NCI-H345 treated with DMSO at 0.1 percent for 48 hours (cell line): ENCODE measurements at regions not wholly inside any gene's neighbourhood (a gene's known extent, or its start where the extent isn't known, plus 50 kb on each side); places are given as distances from the start of the nearest gene placed in this dataset.
"Not testable (repeated sequence)": the region's sequence is repeated elsewhere in the genome, so short reads cannot be mapped to it uniquely, and the experiment has no call there.

ENCODE experiments used
- DNase-seq: peaks from one replicate; lab custom pipeline; 2025; ENCODE audit not compliant: unreplicated experiment; lab: John Stamatoyannopoulos, UW

DNA sequence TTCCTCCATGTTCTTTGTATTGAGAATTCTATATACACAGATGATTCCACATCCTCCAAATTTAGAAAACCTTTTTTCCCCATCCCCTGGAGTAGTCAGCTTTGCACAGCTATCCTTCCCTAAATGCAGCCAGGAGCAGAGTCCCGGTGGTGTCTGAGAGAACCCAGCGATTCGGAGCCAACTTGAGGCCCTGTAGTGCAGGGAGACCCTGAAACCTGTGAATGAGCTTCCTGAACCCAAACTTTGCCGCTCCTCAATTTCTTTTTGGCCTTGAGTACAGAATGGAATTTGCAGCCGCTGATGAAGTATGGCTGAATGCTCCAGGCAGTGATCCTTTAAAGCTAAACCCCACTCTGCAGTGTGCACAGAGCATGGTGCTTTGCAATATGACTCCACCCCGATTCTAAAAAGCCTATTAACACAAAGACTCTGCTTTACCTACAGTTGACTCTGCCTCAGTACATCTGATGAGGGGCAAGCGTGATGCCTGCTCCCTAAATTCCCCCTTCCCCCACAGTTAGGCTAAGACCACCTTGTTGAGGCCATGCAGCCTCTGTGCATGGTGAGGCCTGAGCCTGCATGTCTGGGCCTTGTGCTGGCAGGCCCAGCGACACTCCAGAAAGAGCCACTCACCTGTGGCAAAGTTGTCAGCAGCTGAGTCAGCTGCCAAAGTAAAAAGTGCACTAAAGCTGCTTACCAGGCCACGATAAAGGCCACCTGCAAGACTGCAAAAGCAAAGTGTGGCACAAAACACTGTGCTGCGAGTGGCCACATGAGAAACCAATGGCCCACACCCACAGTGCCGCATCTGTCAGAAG lies 82.1 kb downstream of the PLEKHG1 start:
- no peak for DNase-seq

DNA sequence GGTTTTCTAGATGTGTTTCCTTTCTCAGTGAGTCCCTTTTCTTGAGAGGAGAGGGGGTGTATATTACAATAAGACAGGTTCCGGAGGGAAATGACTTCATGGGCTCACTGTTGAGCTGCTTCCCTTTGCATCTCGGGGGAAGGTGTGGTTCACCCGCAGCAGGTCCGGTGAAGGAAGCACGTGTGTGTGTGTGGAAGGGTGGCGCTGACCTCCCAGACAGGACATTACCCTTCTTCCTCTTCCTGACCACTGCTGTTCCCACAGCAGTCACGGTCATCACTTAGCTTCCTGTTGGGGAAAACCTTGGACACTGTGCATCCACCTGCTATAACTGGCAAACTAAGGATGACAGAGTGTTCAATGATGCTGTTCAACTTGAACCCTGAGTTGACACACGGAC lies 83.6 kb downstream of the PLEKHG1 start:
- no peak for DNase-seq

DNA sequence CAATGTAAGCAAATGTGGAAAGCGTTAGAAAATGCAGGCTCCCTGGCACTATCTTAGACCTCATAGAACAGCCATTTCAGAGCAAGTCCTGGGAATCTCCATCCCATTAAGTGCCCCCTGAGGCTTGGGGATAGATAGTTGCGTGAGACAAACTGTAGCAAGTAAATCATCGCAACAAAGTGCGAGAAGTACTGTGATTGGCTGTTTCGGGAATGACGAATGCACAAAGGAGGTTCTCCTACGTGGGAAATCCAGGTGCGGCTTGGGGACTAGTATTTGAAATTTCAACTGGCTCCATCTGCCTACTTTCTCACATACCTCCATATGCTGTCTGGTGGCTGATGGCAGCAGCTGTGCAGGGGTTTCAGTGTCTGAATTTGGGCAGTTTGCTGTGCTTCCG lies 84.5 kb downstream of the PLEKHG1 start:
- DNase-seq = no peak

DNA sequence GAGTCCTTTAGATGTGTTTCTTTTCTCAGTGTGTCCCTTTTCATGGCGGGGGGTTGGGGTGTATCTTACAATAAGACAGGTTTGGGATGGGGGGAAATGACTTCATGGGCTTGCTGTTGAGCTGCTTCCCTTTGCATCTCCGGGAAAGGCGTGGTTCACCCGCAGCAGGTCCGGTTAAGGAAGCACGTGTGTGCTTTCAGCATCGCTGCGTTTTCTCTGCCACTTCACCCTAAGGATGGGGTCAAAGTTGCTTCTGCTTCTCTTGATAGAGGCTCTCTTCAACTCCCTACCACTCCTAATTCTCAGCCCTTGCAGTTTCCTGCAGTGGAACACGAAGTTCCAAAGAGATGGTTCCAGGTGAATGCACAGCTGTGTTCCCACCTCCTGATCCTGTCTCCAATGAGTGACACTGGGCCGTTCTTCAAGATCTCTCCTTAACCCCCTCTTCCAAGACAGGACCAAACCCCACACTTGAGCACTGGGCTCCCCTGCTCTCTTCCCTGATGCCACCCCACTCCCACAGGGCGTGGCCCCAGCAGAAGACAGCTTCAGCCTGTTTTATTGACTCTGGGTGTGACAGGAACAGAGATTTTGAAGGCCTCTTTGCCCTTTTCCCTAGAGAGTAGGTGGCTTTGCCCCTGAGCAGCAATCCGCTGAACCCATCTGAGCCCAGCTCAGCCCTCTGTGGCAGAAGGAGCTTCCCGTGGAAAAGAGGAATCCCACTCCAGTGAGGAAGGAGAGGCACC lies 85.2 kb downstream of the PLEKHG1 start:
- DNase-seq = no peak

DNA sequence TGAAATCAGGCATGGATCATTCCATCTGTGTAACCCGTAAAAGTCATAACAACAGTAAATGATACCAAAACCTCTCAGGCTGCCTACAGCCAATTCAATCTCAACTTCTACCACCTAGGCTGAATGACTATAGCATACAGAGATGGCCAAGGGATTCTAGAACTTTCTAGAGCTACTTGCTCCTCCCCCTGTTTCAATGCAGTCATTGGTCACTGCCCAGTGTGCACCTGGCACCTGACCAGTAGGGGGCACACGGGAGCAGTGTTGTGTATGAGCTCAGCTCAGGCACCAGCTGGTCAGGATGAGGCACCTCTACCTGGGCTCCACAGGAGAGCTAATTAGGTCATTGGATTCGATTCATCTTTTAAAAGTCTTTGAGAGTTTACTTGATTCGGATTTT lies 86.2 kb downstream of the PLEKHG1 start:
- DNase-seq = no peak

DNA sequence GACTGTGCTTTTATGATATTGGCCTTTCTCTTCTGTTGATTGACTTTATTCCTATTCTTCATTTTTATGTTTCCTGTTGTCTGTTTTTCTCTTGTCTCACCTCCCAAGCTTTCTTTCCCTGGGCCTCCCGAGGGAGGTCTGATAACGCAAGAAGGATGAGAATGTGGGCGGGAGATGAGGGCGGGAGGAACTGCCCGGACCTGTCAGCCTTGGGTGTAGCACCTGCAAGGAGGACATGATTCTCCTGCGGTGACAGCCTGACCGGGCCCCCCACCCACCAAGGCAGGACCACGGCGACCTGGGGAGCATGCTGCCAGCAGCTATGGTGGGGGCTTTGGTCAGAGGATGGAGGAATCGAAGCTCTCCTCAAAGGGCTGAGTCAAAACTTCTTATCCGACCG lies 86.9 kb downstream of the PLEKHG1 start:
- no peak for DNase-seq

DNA sequence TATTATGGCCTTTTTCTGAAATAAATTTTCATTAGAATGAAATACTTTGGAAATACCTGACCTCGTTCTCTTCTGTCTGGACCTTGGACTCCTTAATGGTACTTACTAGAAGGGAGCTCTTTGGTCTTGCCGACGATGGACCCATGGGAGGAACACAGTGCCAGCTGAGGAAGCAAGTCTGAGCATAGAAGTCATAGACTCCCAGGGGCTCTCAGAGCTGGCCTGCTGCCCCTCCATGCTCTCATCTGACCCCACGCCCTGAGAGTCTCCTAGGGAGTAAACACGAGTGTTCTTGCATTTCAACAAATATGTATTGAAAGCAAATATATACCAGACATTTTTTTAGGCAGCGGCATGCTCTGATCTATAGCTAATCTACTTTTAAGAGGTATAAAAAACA lies 87.8 kb downstream of the PLEKHG1 start:
- DNase-seq = no peak

DNA sequence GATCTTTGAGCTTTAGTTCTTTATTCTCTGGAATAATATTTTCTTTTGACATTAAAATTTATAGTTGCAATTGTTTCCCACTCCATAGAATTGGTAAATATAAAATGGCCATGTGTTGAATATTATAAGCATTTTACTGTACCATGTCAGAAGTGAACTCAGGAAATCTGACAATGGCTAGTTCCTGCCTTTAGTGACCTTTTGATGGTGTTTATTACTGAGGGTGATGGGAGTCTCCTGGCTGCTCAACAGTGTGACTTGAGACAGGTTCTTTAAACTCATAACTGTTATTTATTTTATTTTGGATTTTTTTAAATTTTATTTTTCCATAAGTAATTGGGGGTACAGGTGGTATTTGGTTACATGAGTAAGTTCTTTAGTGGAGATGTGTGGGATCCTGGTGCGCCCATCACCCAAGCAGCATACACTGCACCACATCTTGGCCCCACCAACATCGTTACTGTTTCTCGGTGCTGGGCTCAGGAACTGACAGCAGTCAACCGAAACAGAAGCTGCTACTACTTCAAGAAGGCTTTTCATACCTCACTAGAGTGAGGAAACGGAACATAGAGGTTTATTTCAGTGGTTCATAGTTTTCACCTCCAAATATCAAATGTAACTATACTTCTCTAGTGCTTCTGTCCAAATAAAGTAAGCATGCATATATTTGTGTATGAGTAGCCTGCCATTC lies 90.4 kb downstream of the PLEKHG1 start:
- no peak for DNase-seq

DNA sequence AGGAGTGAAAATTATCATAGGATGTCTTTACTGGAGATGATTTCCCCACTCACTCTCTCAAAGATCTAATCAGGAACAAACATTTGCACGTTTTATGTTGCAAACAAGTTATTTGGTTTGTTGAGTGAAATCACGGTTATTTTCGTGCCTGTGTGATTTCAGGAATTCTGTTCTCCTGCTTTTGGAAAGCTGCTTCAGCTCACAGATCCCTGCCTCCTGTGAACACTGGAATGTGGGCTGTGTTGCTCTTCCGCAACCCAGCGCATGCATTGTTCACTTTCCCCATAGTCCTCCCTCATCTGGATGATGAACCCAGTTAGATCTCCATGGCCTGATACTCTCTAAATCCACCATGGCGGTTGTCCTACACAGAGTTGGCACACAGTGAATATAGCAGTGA lies 91.0 kb downstream of the PLEKHG1 start:
- no peak for DNase-seq

DNA sequence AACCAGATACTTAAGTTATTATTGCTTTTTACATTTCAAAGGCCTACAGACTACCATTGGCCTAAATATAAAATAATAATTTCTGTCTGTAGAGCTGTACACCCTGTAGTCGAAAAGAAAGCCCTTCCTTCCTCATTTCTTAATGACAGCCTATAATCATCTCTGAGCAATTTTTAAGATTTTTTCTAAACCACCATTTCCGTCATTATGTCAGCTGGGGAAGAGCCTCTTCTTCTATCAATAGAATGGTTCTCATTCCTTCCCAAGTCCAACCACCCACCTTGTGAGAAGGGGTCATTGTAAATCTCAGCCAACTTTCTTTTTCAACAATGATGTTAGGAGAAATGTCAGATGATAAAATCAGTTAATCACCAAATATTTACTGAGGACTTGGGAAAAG lies 91.8 kb downstream of the PLEKHG1 start:
- DNase-seq = no peak

DNA sequence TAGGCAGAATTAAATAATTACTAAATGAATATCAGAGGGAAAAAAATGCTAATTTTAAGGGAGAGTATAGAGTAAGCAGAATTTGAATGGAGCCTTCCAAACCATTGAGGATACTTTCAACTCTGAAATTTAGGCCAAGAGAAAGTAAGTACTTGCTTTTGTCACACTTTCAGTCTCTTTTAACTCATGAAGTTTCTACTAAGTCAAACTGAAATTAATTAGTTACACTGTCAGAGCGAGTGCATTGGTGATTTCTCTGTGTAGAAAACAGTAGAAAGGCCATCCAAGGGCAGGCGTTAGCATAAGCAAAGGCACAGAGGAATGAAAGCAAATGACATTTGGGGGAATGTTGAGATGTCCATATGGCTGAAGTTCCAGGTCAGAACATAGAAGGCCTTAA lies 92.9 kb downstream of the PLEKHG1 start:
- DNase-seq = no peak

DNA sequence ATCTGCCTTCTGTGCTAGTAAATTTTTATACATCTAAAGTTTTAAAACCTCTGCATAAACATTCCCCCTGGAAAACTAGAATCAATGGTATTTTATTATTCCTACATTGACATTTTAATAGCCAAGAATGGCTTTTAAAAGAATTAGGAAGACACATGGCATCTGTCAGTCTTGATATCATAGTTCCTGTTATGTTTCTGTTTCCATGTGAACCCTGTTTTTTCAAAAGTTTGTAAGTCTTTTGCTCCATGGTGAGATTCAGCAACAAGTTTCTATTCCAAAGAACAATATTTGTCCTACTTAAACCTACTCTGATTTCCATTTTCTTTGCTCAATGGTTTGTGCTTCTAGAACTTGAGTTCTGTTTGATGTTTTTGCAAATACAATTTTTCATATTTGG lies 95.2 kb downstream of the PLEKHG1 start:
- DNase-seq = no peak

DNA sequence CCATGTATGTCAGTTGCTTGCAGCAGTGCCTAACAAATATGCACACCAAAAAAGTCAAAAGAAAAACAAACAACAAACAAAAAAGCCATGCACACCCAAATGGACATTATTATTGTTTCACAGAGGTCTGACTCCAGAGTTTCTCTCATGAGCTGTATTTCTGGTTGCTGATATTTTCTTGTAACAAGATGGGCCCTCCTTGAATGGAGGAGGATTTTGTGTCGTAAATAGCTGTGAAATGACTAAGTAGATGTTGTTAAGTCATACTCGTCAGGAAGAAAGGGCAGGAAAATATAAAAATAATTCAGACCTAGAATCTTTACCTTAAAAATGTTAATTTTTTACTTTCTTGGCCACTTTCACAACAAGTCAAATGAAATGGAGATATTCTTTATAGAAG lies 96.0 kb downstream of the PLEKHG1 start:
- no peak for DNase-seq

DNA sequence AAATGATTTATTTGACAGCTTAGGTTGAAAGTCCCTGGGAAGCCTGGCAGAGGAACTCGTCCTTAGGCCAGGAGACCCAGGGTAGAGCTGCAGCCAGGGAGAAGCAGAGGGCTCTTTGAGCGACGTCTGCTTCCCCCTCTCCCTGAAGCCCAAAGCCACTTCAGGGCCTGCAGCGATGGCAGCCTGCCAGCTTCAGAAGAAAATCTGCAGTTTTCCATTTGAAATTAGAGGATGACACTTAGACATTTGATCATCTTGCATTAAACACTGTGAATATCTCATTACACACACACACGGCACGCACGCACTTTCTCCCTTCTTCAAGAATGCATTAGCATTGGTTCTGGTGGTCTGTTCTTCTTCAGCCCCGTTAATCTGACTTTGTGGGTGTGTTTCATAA lies 96.5 kb downstream of the PLEKHG1 start:
- peak; percentile 53 for DNase-seq

DNA sequence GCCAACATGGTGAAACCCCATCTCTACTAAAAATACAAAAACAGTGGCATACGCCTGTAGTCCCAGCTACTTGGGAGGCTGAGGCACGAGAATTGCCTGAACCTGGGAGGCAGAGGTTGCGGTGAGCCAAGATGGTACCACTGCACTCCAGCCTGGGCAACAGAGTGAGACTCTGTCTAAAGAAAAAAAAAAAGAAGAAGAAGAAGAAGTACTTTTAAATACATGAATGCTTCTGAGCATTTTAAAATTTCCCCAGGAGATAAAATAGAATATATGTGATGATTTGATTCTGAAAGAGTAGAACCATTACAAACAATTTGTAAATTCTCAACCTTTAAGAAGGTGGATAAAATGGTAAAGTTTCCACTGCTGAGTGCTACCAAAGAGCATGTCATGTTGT lies 97.2 kb downstream of the PLEKHG1 start:
- not testable (repeated sequence) for DNase-seq

DNA sequence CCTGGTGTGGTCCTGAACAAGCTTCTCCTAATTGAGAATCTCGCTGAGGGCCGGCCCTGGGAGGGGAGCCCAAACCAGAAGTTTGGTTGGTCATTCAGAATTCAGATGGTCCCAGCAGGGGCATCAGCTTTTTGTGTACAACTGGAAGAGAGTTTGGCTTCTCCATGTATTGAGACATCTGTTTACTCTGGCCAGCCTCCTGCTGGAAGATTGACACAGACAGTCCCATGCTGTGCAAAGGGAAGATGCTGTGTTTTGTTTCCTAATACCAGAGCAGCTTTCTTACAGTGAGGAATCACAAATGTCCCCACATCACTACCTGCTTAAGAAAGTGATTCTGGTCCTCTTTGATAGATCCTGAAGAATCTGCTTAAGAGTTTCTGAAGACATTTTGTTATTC lies 97.8 kb downstream of the PLEKHG1 start:
- DNase-seq = peak; percentile 10

DNA sequence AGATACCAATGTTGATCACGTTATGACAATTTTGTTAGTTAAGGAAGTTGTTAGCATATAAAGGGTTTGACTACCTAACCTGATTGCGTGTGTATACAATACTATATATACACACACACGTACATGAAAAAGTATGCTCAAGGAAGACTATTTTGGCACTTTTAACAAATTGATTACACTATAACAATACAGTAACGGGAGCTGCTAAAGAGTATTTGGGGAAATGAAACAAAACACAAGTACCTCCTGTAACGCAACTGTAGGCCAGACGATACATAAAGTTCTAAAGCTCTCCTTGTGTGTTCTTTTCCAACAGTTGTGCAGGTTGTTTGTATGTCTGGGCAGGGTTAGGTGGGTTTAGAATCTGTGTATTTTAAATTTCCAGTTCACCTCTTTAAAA lies 98.7 kb downstream of the PLEKHG1 start:
- no peak for DNase-seq

DNA sequence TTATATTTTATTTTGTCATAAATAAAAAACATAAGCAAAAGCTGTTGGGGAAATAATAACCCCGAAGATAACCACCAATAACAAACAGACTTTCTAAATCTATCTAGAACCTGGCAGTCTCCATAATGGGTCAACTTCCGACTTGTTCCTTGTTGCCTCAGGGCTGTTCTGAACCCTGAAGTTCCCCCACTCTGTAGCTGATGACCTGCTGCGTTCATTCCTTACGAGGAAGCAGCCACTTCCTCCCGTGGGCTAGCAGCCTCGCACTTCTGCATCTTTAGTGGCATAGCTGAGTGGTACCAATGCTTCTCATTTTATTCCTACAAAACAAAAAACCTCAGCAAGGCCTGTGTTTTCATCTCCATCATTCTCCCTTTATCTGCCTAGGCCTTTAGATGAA lies 103.0 kb downstream of the PLEKHG1 start:
- DNase-seq = no peak

DNA sequence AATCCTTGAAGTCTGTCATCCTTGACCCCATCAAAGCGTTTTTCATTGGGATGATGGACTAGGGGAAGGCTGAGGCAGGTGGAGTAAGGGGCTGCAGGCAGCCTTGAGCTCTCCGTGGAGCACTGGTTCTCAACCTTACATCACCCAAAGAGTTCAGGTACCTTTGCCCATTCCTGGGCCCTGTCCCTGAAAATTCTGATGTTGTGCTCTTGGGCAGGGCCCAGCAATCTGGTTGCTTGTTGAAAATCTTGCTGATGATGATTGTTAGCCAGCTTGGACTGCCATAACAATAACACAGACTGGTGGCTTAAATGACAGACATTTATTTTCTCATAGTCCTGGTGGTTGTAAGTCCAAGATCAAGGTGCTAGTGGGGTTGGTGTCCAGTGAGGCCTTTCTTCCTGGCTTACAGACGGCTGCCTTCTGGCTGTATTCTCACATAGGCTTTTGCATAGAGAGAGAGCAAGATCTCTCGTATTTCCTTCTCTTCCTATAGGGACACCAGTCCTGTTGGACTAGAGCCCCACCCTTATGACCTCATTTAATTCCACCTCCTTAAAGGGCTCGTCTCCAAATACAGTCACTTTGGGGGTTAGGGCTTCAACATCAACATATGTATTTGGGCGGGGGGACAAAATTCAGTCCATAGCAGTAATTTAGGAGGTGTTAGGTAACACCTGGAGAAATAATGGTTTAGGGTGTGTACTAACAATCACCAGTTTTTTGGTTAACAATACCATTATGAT lies 104.9 kb downstream of the PLEKHG1 start:
- no peak for DNase-seq

DNA sequence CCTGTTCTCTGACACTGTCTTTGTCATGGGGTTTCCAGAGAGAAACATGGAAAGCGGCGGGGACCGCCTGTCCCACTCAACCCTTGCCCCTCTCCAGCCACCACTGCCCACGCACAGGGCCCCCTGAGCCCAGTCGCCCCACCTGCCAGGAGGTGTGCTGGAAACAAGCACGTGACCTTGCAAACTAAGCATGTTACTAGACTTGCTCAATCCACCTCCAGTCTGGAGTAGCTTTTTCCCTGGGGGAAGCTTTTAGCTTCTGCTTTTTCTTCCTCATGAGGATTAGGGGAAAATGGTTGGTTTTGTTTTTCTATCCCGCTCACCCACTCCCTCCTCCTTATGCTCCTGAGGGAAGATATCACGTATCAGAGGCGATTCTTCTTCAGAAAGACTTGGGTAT lies 105.7 kb downstream of the PLEKHG1 start:
- no peak for DNase-seq

DNA sequence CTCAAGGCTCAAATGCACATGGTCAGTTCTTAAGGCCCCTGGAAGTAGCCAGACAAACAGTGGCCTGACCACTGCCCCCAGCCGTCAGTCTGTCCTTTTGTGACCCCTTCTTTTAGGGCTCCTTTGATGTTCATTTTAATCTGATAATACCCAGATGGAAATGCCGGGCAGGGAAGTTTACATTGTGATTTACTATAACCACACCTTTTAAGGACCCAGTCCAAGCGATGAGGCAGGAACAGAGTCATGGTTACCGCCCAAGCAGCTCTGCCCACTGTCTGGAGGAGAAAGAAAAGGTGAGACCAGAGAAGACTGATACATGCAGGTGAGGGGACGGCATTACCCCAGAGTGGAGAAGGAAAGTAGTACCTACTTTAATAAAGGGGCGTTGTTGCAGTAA lies 110.6 kb downstream of the PLEKHG1 start:
- DNase-seq = no peak
